HTR-8/SVneo (cell line): ENCODE measurements at regions not wholly inside any gene's neighbourhood (a gene's known extent, or its start where the extent isn't known, plus 50 kb on each side); places are given as distances from the start of the nearest gene placed in this dataset.

Experiments used
- DNase-seq: peaks from one replicate; pipeline ENCODE4 v3.0.0; 2011; ENCODE audit warnings: low spot score, mixed read lengths; ENCODE audit not compliant: insufficient read length
- FAIRE-seq: peaks from 2 replicates; lab custom pipeline; 2011; peaks lifted over from hg19 to GRCh38; lab: Jason Lieb, UNC

DNA sequence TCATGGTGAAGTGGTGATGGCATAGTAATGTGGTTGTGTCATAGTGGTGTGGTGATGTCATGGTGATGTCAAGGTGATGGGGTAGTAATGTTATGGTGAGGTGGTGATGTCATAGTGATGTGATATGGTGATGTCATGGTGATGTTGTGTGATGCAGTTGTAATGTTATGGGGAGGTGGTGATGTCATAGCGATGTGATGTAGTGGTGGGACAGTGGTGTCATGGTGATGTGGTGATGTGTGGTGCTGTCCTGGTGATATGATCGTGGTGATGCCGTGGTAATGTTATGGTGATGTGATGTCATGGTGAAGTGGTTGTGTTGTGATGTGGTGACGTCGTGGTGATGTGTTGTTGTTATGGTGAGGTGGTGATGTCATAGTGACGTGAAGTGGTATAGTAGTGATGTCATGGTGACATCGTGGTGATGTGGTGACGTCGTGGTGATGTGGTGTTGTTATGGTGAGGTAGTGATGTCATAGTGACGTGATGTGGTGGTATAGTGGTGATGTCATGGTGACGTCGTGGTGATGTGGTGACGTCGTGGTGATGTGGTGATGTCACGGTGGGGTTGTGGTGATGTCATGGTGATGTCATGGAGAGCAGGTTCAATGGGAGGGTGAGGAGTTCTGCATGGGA, 242.7 kb upstream of the MYT1L start:
- DNase-seq (no peak), FAIRE-seq (no peak)

DNA sequence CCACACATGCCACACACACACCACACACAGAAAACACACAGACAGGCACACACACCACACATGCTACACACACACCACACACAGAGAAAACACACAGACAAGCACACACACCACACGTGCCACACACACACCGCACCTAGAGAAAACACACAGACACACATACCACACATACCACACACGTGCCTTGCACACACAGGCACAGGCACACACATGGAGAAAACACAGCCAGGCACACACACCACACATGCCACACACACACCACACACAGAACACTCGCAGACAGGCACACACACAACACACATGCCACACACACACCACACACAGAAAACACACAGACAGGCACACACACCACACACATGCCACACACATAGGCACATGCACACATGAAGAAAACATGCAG, 242.1 kb upstream of the MYT1L start:
- no peak for FAIRE-seq
- DNase-seq: no peak

DNA sequence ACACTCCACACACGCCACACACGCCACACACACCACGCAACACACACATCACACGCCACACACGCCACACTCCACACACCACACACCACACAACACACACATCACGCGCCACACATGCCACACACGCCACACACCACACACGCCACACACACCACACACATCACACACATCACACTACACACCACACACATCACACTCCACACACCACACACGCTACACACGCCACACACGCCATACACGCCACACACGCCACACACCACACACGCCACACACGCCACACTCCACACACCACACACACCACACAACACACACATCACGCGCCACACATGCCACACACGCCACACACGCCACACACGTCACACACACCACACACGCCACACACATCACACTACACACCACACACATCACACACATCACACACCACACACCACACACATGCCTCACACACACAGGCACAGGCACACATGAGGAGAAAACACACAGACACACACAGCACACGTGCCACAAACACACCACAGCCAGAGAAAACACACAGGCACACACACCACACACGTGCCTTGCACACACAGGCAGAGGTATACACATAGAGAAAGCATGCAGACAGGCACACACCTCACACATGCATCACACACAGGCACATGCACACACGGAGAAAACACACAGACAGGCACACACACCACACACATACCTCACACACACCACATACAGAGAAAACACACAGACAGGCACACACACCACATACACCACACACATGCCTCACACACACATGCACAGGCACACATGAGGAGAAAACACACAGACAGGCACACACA, 241.5 kb upstream of the MYT1L start:
- peak; percentile 100 for FAIRE-seq
- no peak for DNase-seq

DNA sequence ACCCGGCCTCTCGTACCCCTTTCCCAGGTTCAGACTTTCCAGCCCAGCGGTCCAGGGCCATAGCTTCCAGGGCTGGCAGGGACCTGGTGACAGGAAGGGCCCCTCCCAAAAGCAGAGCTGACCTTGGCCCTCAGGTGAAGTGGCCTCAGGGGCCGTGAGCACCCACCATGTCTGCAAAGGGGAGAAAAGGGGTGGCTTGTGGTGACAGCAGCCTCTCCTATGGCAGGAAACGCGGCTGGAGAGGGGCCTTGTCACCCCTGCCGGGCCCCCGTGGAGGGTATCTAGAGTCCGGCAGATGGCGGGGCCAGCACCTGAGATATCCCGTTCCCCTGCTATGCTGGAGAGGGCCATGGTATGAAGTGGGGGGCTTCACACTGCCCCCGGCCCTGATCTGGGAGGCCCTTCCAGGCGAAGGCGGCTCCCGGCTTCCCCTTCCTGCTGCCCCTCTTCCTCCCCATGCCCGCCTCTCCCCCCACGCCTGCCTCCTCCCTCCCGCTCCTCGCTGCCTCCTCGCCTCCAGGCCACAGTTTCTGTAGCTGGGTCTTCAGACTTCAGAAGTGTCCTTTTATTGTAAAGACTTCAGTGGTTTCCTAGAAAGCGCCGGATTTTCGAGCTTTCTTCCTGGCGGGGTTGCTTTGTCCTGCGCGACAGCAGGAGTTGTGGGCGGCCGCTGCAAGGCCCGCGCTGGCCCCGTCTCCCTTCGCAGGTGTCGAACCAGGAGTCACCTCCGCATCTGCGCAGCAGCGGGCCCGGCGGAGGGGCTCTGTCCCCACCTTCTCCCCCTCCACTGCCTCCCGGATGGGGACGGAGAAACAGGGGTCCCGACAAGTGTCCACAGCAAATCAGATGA, 240.5 kb upstream of the MYT1L start:
- no peak for FAIRE-seq
- DNase-seq: no peak

DNA sequence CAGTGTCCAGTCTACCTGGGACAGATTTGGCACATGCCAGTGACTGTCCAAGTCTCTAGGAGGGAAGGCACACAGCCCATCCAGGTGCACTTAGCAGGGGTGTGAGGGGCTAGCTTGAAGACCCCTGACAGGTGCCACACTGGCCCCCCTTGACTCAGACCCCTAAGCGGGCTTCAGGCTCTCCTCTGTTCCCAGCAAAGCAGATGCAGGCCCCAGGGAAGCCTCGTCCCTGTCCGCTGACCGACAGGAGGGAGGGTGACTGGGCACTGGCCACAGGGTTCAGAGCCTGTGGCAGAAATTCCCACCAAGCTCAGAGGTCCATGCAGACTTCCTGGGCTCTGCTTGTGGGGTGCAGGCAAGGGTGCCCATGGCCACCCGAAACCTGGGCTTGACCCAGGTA, 239.8 kb upstream of the MYT1L start:
- DNase-seq (no peak), FAIRE-seq (no peak)

DNA sequence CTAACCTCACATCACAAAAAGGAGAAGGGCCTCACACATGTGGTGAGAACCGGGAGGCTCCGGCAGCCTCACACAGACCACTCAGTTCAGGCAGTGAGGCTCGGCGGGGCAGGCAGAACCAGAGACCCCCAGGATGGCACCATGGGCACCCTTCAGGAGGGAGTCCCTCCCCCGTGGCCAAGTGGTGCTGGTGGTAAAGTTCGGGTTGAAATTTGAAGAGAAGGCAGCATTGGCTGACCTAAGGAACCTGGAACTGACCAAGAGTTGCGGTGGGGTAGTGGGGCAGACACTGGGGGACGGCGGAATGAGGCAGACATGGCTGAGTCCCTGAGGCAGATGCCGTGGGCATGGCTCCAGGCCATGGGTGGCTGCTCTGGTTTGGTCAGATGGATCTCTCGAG, 239.3 kb upstream of the MYT1L start:
- no peak for FAIRE-seq

DNA sequence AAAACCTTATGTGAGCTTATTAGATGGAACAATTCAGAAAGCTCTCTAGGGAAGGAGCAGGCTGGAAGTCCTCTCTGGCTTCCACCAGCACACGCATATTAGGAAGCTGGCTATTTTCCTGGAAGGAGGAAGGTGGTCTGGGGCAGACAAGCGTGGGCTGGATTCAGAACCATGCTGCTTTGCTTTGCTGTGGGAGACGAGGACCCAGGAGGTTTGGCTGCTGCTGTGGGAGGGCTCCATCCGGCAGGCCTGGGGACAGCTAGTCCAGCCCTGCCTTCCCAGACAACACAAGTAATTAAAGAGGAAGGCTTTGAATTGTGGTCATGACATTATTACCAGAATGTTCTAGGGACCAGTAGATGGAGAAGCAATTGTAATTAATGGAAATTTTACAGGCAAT, 238.8 kb upstream of the MYT1L start:
- DNase-seq: no peak
- FAIRE-seq: no peak

More for the DNA sequence above, 239.3 kb upstream of the MYT1L start:
- no peak for DNase-seq

DNA sequence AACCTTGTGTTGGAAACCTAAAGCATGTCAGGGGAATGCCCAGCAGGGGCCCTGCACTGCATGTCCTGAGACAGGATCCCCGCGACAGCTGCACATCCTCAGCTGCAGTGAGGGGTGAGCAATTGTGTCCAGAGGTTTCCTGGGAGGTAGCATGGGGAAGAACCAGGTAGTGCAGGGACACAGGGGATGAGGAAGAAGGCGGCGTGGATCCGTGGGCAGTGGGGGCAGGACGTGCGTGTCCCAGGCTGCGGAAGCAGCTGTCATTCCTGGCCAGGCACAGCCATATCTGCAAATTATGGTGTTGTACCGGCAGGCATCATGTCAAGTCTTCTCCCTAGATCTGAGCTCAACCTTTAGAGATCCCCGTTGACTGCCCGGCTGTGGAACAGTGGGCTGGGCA, 238.2 kb upstream of the MYT1L start:
- FAIRE-seq: no peak
- no peak for DNase-seq

DNA sequence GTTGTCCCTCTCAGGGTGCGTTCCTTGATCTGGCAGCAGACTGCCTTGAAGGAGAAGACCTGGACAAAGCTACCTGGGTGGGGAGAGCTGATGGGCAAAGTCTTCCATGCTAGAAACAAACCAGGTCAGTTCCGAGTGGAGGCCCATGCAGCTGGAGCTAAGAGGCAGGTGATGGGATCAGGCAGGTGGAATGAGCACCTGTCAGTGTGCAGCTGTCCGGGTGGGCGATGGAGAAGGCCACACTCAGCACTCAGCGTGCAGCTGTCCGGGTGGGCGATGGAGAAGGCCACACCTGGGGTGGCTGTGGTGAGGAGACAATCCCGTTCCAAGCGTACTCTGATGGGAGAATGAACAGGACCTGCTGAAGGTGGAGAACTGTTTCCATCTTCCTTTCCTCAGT, 237.3 kb upstream of the MYT1L start:
- no peak for DNase-seq
- no peak for FAIRE-seq

DNA sequence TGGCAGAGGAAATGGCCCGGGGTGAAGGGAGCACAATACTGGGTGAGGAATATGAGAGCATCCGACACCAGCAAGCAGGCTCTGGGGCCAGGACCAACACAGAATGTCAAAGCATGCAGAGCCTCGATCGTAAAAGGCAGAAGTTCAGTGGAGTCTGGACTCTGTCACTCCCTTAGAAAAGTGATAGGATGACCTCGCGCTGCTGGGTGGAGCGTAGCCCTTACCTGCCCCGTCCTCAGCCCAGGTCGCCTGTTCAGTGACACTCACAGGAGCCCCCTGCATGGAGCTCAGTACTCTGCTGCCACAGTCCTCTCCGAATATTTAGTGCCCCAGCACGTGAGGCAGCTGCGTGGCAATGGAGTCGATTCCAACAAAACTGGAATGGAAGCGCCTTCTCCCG, 236.7 kb upstream of the MYT1L start:
- DNase-seq (no peak), FAIRE-seq (no peak)

DNA sequence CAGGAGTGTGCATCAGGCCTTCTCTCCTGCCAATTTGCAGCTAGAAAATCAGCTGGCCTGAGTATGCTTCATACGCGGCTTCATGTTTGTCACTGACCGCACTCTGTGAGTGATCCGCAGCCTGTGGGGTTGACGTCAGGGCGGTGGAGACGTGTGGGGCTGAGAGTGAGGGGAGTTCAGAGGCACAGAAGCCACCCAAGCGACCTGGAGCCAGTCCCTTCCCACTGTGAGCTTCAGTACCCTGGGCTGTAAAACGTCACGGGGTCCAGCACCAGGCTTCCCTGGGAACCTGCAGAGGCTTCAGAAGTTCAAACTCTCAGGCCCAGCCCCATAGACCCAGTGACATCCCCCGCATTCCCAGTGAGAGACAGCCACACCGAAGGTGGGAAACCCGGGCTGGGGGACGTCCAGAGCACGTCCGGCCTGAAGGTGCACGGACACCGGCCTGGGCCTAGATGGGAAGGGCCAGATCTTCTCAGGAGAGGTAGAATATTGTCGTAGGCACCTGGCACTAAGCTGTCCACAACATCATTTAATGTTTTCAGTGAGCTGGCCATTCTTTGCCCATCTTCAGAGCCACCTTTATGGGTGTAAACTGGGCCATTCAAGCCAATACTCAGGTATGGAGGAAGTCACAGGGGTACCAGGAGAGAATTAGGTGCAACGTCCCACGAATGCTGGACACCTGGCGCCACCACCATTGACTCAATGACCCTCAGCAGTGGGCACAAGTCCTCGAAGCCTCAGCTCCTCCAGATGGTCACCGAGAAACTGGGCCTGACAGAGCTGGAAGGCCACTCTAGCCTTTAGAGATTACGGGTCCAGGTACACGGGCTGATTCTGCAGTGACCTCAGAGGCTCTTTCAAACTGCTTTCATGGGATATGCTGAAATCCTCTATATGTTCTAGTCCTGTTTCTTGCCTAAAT, 235.6 kb upstream of the MYT1L start:
- no peak for DNase-seq
- FAIRE-seq: no peak

DNA sequence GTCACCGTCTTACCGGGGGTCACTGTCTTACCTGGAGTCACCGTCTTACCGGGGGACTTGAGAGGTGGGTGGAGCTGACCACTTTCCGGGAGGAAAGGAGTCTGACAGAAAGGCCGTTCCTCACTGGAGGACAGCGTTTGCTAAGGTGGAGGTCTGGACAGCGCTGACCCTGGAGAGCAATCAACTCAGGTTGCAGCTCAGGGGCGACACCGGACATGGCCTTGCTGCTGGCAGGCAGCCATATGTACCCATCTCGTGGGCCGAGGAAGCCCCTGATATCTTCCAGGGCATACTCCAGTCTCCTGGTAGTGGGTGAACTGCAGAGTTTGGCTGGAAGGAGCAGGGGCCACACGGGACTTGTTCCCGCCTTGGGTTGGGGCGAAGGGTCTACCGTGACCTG, 234.6 kb upstream of the MYT1L start:
- DNase-seq (no peak), FAIRE-seq (no peak)

DNA sequence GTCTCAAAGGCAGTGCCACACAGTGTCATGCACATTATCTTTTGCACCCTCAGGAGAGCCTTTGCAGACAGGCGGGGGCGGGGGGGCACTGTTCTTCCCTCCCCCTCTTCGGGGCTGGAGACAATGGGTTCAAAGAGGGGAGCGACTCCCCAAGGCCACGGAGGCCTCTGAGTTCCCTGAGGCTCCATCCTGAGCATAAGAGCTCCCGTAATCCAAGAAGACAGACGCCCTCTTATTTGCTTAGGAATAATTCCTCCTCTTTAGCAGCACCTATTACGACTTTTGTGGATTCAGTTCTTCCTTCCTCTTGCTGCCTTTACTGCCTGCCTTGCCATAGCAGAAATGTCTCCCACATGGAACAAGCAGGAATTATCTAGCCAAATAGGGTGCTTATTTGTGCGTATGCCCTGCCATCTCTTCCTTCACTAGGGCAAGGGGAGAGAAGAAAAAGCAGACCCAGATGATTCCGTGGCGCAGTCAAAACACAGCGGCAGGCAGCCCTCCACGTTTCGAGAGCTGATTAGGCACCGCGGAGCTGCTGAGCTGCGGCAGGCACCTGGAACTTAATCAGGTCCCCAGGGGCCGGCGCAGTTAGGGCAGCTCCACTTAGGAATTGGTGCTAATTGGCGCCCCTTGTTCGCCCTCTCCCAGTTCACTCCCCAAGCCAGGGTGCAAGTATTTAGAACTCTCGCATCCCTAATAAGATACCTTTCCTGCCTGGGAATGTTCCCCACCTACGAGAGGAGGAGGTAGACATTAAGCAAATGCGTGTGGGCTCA, 233.4 kb upstream of the MYT1L start:
- FAIRE-seq (no peak), DNase-seq (no peak)

DNA sequence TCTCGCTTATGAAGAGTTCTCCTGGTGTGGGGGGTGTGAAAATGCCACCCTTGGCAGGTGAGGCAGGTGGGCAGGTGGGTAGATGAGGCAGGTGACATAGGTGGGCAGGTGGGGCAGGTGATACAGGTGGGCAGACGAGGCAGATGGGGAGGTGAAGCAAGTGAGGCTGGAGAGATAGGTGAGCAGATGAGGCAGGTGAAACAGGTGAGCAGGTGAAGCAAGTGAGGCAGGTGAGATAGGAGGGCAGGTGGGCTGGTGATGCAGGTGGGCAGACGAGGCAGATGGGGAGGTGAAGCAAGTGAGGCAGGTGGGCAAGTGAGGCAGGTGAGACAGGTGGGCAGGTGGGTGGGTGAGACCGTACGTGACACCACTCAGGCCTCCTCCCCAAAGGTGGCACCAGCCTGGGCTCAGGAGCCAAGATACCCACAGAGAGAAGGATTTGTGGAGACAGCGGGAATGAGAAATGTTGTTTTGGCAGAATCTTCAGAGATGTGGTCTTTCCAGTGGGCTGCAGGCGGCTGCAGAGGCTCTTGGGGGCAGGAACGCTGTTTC, 232.3 kb upstream of the MYT1L start:
- no peak for FAIRE-seq
- no peak for DNase-seq

DNA sequence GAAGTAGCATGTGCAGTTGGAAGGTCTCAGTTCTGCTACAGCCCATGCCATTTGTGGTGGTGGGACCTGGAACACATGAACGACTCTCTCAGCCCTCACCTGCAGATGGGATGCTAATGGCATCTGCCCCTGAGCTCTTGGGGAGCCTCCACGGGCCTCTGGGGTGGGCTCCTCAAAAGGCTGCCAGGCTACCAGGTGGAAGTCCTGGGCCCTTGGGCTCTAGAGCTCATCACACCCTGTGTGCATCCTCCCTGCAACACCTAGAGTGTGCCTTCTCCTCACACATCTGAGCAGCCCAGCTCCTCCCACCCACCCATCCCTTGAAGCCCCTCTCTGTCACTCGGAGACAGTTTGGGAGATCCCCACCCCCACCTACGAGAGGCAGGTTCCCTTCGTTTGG, 231.8 kb upstream of the MYT1L start:
- FAIRE-seq: no peak

DNA sequence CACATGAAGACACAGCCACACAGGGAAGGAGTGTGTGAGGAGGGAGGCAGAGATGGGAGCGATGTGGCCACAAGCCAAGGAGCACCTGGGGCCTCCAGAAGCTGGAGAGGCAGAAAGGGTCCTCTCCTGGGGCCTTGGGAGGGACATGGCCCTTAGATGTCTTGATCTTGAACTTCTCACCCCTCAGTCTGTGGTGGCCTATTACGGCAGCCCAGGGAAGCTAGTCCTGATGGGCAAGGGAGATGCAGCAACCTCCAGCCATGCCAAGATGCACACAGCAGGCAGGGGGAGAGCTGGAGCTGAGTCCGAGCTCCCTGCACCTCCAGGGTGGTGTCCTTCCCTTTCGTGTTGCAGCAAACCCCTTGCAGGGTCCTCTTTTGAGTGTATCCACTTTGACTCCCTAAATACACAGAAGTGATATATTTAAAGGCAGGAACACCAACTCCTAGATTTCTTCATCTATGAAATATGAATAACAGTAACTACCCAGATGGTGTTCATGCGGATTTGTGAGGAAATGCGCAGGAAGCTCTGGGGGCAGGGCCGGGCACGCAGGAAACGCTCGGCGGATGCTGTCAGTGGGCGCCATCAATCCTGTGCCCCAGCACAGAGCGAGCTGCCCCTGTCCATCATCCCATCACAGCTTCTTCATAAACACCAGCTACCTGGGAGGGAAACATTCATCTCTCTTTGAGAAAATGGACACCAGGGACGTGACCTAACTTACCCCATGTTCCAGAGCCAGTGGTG, 230.4 kb upstream of the MYT1L start:
- no peak for FAIRE-seq
- no peak for DNase-seq

More for the DNA sequence above, 231.8 kb upstream of the MYT1L start:
- no peak for DNase-seq

DNA sequence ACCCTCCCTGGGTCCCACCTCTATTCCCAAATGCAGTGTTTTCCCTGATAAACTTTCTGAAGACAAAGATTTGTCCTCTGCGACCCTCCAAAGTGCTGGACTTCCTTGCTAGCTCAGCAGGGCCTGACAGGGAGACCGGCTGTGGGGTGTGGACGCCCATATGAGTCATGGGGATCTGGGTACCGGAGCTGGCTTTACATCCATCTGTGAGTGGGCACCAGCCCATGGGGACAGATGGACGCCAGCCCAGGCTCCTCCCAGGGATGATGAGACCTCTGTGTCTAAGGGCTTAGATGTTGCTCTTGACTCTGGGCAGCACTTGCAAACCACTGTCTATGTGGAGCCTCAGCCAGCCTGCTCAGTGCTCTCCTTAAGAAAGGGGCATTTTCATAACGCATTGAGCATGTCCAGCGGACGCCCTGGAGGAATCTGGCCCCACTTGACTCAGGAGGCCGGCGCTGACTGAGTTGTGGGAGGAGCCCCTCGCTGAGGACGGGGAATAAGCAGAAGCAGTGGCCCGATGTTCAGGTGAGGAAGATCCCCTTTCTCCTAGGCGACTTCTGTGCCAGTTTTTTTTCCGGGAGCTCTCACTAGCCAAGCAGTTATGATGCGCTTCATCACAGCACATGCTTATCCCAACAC, 229.4 kb upstream of the MYT1L start:
- FAIRE-seq: no peak
- no peak for DNase-seq

DNA sequence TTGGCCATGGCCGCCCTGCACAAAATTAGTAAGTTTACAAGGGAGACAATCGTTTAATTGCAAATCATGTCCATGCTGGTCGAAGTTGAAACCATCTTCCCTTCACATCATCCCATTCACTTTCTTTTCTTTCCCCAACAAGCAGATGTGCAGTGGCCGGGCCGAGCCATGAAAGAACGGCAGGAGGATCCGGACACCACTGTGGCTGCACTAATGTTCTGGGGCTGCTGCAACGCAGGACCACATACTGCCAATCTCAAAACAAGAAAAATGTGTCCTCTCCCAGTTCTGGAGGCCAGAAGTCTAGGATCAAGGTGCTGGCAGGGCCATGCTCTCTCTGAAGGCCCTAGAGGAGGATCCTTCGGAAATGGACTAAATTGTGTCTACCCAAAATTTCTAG, 227.4 kb upstream of the MYT1L start:
- no peak for FAIRE-seq
- DNase-seq: no peak
